Keratinocyte (primary cell): ENCODE measurements at regions not wholly inside any gene's neighbourhood (a gene's known extent, or its start where the extent isn't known, plus 50 kb on each side); places are given as distances from the start of the nearest gene placed in this dataset.

Source experiments
- DNase-seq: peaks from one replicate; pipeline ENCODE4 v3.0.0-alpha.2; 2011; ENCODE audit warnings: low read depth, missing footprints, low spot score
- FAIRE-seq: peaks from 2 replicates; lab custom pipeline; 2011; peaks lifted over from hg19 to GRCh38; lab: Jason Lieb, UNC
- H2AFZ ChIP-seq: 2 replicates; pipeline ENCODE4 v1.6.0; 2012; ENCODE audit warnings: low read length, control low read depth, inconsistent platforms; ENCODE audit not compliant: control insufficient read depth
- H3K27ac ChIP-seq: 2 replicates; pipeline ENCODE4 v1.5.1; 2011; ENCODE audit warnings: low read length; ENCODE audit not compliant: control insufficient read depth, insufficient read depth
- H3K27me3 ChIP-seq: 3 replicates; pipeline ENCODE4 v1.6.0; 2011; ENCODE audit warnings: low read length; ENCODE audit not compliant: control insufficient read depth, insufficient read depth; ENCODE audit errors: extremely low read depth
- H3K36me3 ChIP-seq, 2 experiments: 2 replicates in 1 of 2; 3 replicates in 1 of 2; pipeline ENCODE4 v1.5.1; 2011; ENCODE audit warnings: low read length in 2 of 2, mild to moderate bottlenecking in 1 of 2; ENCODE audit not compliant: control insufficient read depth in 2 of 2, insufficient read depth in 2 of 2; ENCODE audit errors: extremely low read depth in 1 of 2
- H3K4me1 ChIP-seq: 3 replicates; pipeline ENCODE4 v1.5.1; 2011; ENCODE audit warnings: low read length; ENCODE audit not compliant: control insufficient read depth, insufficient read depth; ENCODE audit errors: extremely low read depth
- H3K4me2 ChIP-seq: 3 replicates; pipeline ENCODE4 v1.6.0; 2011; ENCODE audit warnings: low read depth, low read length; ENCODE audit not compliant: control insufficient read depth, insufficient read depth; ENCODE audit errors: extremely low read depth
- H3K4me3 ChIP-seq, 3 experiments: fragments of 200-600 bp in 1 of 3; sonication (generic) in 1 of 3; 2 replicates in 2 of 3; 3 replicates in 1 of 3; pipeline ENCODE4 v1.5.1; 2011 to 2016; ENCODE audit warnings: low read length in 3 of 3, mild to moderate bottlenecking in 3 of 3, control low read depth in 2 of 3, inconsistent platforms in 1 of 3, low read depth in 1 of 3, mixed read lengths in 1 of 3, mixed run types in 1 of 3, moderate library complexity in 1 of 3; ENCODE audit not compliant: control insufficient read depth in 2 of 3, insufficient read depth in 2 of 3; ENCODE audit errors: extremely low read depth in 1 of 3
- H3K79me2 ChIP-seq: 2 replicates; pipeline ENCODE4 v1.6.0; 2012; ENCODE audit warnings: low read length; ENCODE audit not compliant: control insufficient read depth, insufficient read depth
- H3K9ac ChIP-seq: 3 replicates; pipeline ENCODE4 v1.6.0; 2011; ENCODE audit warnings: low read length; ENCODE audit not compliant: control insufficient read depth, insufficient read depth; ENCODE audit errors: extremely low read depth
- H3K9me1 ChIP-seq: 3 replicates; pipeline ENCODE4 v1.6.0; 2011; ENCODE audit warnings: low read length; ENCODE audit not compliant: control insufficient read depth, insufficient read depth; ENCODE audit errors: extremely low read depth
- H3K9me3 ChIP-seq: 2 replicates; pipeline ENCODE4 v1.5.1; 2012; ENCODE audit warnings: low read depth, low read length; ENCODE audit not compliant: control insufficient read depth
- H4K20me1 ChIP-seq: 3 replicates; pipeline ENCODE4 v1.6.0; 2011; ENCODE audit warnings: low read length; ENCODE audit not compliant: control insufficient read depth, insufficient read depth; ENCODE audit errors: extremely low read depth
- EZH2 ChIP-seq: IDR thresholded peaks from one replicate; pipeline ENCODE4 v1.6.1; 2012; ENCODE audit warnings: inconsistent platforms, mild to moderate bottlenecking, low read length, moderate library complexity
- dilution Hi-C: fragments of 300-500 bp; cut with MboI; formaldehyde crosslinking; loops from one replicate; pipeline ENCODE4 v1.7.0; 2020; ENCODE audit warnings: low sequenced_read_pairs; ENCODE audit not compliant: extremely low pct_ligation_motif_present
- TF ChIP-seq, protein P1 (sequence below), 3 experiments: IDR thresholded peaks in 1 of 3; conservative IDR thresholded peaks in 1 of 3; optimal IDR thresholded peaks in 1 of 3; 2 replicates in 2 of 3; 3 replicates in 1 of 3; pipeline versions ENCODE3 to v1.5.1; 2011; ENCODE audit warnings: low read length in 3 of 3, mild to moderate bottlenecking in 3 of 3, moderate library complexity in 2 of 3, control low read depth in 1 of 3, inconsistent platforms in 1 of 3; ENCODE audit not compliant: insufficient read depth in 2 of 3; ENCODE audit errors: extremely low read depth in 1 of 3

DNA sequence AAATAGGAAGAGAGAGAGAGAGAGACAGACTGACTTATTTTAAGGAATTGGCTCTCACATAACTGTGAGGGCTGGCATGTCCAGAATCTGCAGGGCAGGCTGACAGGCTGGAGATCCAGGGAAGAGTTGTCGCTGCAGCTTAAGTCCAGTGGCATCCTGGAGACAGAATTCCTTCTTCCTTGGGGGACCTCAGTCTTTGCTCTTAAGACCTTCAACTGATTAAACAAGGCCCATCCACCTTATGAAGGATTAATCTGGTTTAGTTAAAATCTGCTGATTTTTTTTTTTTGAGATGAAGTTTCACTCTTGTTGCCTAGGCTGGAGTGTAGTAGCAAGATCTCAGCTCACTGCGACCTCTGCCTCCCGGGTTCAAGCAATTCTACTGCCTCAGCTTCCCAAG is 128.0 kb upstream of the ALDH1A3 start:
- Histone ChIP-seq H4K20me1 (no peaks in the 10 kb centered on the region), H2AFZ (no peak overlapping the region), H3K9me1 (no peaks in the 10 kb centered on the region), H3K4me1 (no peaks in the 10 kb centered on the region), H3K4me3 (no peak overlapping the region), H3K36me3 (no peaks in the 10 kb centered on the region), H3K79me2 (no peaks in the 10 kb centered on the region), H3K4me2 (no peak overlapping the region), H3K9ac (no peak overlapping the region), H3K9me3 (no peaks in the 10 kb centered on the region), H3K27ac (no peak overlapping the region), H3K27me3 (no peaks in the 10 kb centered on the region)
- no peak for FAIRE-seq
- DNase-seq: no peak
- TF ChIP-seq, protein P1, sequence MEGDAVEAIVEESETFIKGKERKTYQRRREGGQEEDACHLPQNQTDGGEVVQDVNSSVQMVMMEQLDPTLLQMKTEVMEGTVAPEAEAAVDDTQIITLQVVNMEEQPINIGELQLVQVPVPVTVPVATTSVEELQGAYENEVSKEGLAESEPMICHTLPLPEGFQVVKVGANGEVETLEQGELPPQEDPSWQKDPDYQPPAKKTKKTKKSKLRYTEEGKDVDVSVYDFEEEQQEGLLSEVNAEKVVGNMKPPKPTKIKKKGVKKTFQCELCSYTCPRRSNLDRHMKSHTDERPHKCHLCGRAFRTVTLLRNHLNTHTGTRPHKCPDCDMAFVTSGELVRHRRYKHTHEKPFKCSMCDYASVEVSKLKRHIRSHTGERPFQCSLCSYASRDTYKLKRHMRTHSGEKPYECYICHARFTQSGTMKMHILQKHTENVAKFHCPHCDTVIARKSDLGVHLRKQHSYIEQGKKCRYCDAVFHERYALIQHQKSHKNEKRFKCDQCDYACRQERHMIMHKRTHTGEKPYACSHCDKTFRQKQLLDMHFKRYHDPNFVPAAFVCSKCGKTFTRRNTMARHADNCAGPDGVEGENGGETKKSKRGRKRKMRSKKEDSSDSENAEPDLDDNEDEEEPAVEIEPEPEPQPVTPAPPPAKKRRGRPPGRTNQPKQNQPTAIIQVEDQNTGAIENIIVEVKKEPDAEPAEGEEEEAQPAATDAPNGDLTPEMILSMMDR (optimal IDR thresholded peaks at IDR 0.05 in 1 of 3, IDR thresholded peaks at IDR 0.05 in 1 of 3, conservative IDR thresholded peaks at IDR 0.05 in 1 of 3; ENCODE audit: extremely low read depth in 1 of 3, insufficient read depth in 2 of 3, low read length in 3 of 3): no peak
- no peak for TF ChIP-seq EZH2
- dilution Hi-C loops: no loop called here

- no peak overlapping the region for H3K9ac ChIP-seq
- FAIRE-seq: no peak
- TF ChIP-seq EZH2: no peak
- TF ChIP-seq, protein P1 (optimal IDR thresholded peaks at IDR 0.05 in 1 of 3, IDR thresholded peaks at IDR 0.05 in 1 of 3, conservative IDR thresholded peaks at IDR 0.05 in 1 of 3; ENCODE audit: extremely low read depth in 1 of 3, insufficient read depth in 2 of 3, low read length in 3 of 3): no peak
- H3K4me3 ChIP-seq: no peak overlapping the region
- no peaks in the 10 kb centered on the region for H3K4me1 ChIP-seq
- no peaks in the 10 kb centered on the region for H3K9me3 ChIP-seq
- dilution Hi-C loops: no loop called here
- no peaks in the 10 kb centered on the region for H3K79me2 ChIP-seq
- H3K4me2 ChIP-seq: no peak overlapping the region
- H4K20me1 ChIP-seq: no peaks in the 10 kb centered on the region
- no peaks in the 10 kb centered on the region for H3K9me1 ChIP-seq
- no peak overlapping the region for H2AFZ ChIP-seq
- H3K27me3 ChIP-seq: no peaks in the 10 kb centered on the region
- DNase-seq: no peak
- H3K36me3 ChIP-seq: no peaks in the 10 kb centered on the region
- H3K27ac ChIP-seq: no peak overlapping the region
These were observed 126.1 kb upstream of the ALDH1A3 start for GRCh38 chr15:100753503-100753902.
